HG03469 (cell line): ENCODE measurements at regions not wholly inside any gene's neighbourhood (a gene's known extent, or its start where the extent isn't known, plus 50 kb on each side); places are given as distances from the start of the nearest gene placed in this dataset.

Experiments
- ATAC-seq: cut with Tn5 transposase; IDR thresholded peaks from one replicate; pipeline ENCODE4 v1.9.1; 2021; ENCODE audit warnings: mild to moderate bottlenecking, moderate library complexity, moderate number of reproducible peaks; ENCODE audit not compliant: unreplicated experiment

- no peak for ATAC-seq
Observed at GRCh38 chr2:235389626-235390025, 104.2 kb upstream of the AGAP1 start.

GRCh38 chr2:235390108-235390815 is 103.6 kb upstream of the AGAP1 start:
- peak; percentile 38 for ATAC-seq

- no peak for ATAC-seq
Observed at GRCh38 chr2:235390816-235391194, 103.0 kb upstream of the AGAP1 start.

GRCh38 chr2:235391921-235392615 is 101.8 kb upstream of the AGAP1 start:
- ATAC-seq: no peak

GRCh38 chr2:235394278-235394828 is 99.5 kb upstream of the AGAP1 start:
- ATAC-seq: no peak

GRCh38 chr2:235396071-235396846 is 97.6 kb upstream of the AGAP1 start:
- no peak for ATAC-seq

- no peak for ATAC-seq
Observed at GRCh38 chr2:235398321-235398720, 95.5 kb upstream of the AGAP1 start.

- no peak for ATAC-seq
Observed at GRCh38 chr2:235399895-235400294, 93.9 kb upstream of the AGAP1 start.

- no peak for ATAC-seq
Observed at GRCh38 chr2:235402422-235402821, 91.4 kb upstream of the AGAP1 start.

GRCh38 chr2:235405612-235406361 is 88.1 kb upstream of the AGAP1 start:
- ATAC-seq: no peak

GRCh38 chr2:235406430-235406829 is 87.4 kb upstream of the AGAP1 start:
- ATAC-seq: no peak

- ATAC-seq: no peak
Observed at GRCh38 chr2:235411905-235412485, 81.8 kb upstream of the AGAP1 start.

- ATAC-seq: no peak
Observed at GRCh38 chr2:235413064-235413463, 80.8 kb upstream of the AGAP1 start.

- ATAC-seq: no peak
Observed at GRCh38 chr2:235414422-235414821, 79.4 kb upstream of the AGAP1 start.

GRCh38 chr2:235416858-235417499 is 76.9 kb upstream of the AGAP1 start:
- no peak for ATAC-seq

- ATAC-seq: no peak
Observed at GRCh38 chr2:235418918-235419317, 74.9 kb upstream of the AGAP1 start.

GRCh38 chr2:235419996-235420395 is 73.8 kb upstream of the AGAP1 start:
- ATAC-seq: no peak

GRCh38 chr2:235421618-235422017 is 72.2 kb upstream of the AGAP1 start:
- ATAC-seq: no peak

- no peak for ATAC-seq
Observed at GRCh38 chr2:235430366-235431083, 63.3 kb upstream of the AGAP1 start.
